Aorta (tissue), 5 donors: ENCODE measurements at regions not wholly inside any gene's neighbourhood (a gene's known extent, or its start where the extent isn't known, plus 50 kb on each side); places are given as distances from the start of the nearest gene placed in this dataset.

Experiments
- ATAC-seq: fragments of 200-7000 bp; cut with Tn5 transposase; one replicate; pipeline ENCODE4 v1.9.1; 2022; ENCODE audit warnings: moderate library complexity; ENCODE audit not compliant: low FRiP score
- DNase-seq, 2 donors: peaks; one replicate each; pipeline ENCODE4 v3.0.0-alpha.2; 2020
- H3K27ac ChIP-seq, 2 donors: one replicate each; pipeline ENCODE4 v1.5.1; 2013; ENCODE audit warnings: low read length in 2 of 2, mild to moderate bottlenecking in 2 of 2, moderate library complexity in 2 of 2, control low read depth in 1 of 2, inconsistent platforms in 1 of 2, low read depth in 1 of 2
- H3K27me3 ChIP-seq, 2 donors: one replicate each; pipeline ENCODE4 v1.6.1; 2013; ENCODE audit warnings: control low read depth in 1 of 2, low read length in 1 of 2, mild to moderate bottlenecking in 1 of 2, moderate library complexity in 1 of 2; ENCODE audit not compliant: insufficient read depth in 2 of 2, control insufficient read depth in 1 of 2
- H3K36me3 ChIP-seq, 2 donors: one replicate each; pipeline ENCODE4 v1.6.1; 2013; ENCODE audit warnings: control low read depth in 1 of 2, low read length in 1 of 2, mild to moderate bottlenecking in 1 of 2; ENCODE audit not compliant: insufficient read depth in 2 of 2, control insufficient read depth in 1 of 2
- H3K4me1 ChIP-seq, 2 donors: one replicate each; pipeline ENCODE4 v1.6.1; 2013; ENCODE audit warnings: low read length in 2 of 2, control low read depth in 1 of 2, mild to moderate bottlenecking in 1 of 2, moderate library complexity in 1 of 2; ENCODE audit not compliant: insufficient read depth in 2 of 2, control insufficient read depth in 1 of 2
- H3K4me3 ChIP-seq, 2 donors: one replicate each; pipeline ENCODE4 v1.5.1; 2013; ENCODE audit warnings: low read length in 2 of 2, control low read depth in 1 of 2, mild to moderate bottlenecking in 1 of 2
- H3K9me3 ChIP-seq: one replicate; pipeline ENCODE4 v1.6.1; 2013; ENCODE audit warnings: mild to moderate bottlenecking, low read length; ENCODE audit not compliant: control insufficient read depth
- WGBS, 2 donors: extraction: QIAGEN DNeasy Blood & Tissue Kit; methylation state at CpG; one replicate each; pipeline ENCODE4 v1.1.7; 2013; 5-methylcytosine and 5-hydroxymethylcytosine counted together
- intact Hi-C, 2 donors: fragments of 100-400 bp; cut with DNase I; formaldehyde crosslinking; loops; one replicate each; pipeline versions ENCODE4 v1.14.2 to v1.15.0; 2022
- donor health status: healthy with polysubstance abuse.
- donor health status: Bipolar disorder and iron deficiency.
- donor health status: DM: no; HTN: no; CAD: no.
- donor health status: DM: no; HTN: no; CAD: no.
- donor health status: DM: yes; HTN: yes; CAD: no.

DNA sequence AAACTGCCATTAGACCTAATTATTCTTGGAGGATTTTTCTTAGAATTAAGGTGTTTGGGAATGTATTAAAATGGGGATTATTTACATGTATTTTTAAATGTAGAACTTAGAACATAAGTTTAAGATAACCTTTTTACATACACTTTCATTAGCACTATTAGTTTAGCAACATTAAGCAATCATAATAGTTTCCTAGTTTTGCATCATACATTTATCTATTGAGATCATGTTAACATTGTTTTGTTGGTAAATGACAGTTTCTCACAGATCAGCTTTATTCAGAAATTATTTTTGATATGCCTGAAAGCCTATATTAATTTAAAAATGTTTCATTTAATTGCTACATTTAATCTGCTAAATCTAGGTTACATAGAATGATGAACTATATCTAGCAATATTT, 189.7 kb upstream of the PPP1R3A start:
- intact Hi-C loops, result no loop called here
- no peak overlapping the region for H3K4me3 ChIP-seq

GRCh38 chr7:114107522-114107921, 188.7 kb upstream of the PPP1R3A start:
- Histone ChIP-seq H3K4me3 (no peak overlapping the region), H3K27ac (no peak overlapping the region), H3K4me1 (peaks cover 3 to 12% of the 10 kb centered on the region in 2 donors), H3K36me3 (no peaks in the 10 kb centered on the region), H3K9me3 (no peaks in the 10 kb centered on the region), H3K27me3 (no peaks in the 10 kb centered on the region)
- DNase-seq (no peak), ATAC-seq (no peak)
- WGBS, 2 donors, result 58 to 65% methylated on average over 2 of the region's 2 CpGs
- intact Hi-C loops, result no loop called here

More for the DNA sequence above, 189.7 kb upstream of the PPP1R3A start:
- H3K4me1 ChIP-seq, result peaks cover 3 to 12% of the 10 kb centered on the region in 2 donors
- DNase-seq (no peak), ATAC-seq (no peak)
- H3K36me3 ChIP-seq, result no peaks in the 10 kb centered on the region
- H3K27me3 ChIP-seq, result no peaks in the 10 kb centered on the region
- H3K9me3 ChIP-seq, result no peaks in the 10 kb centered on the region
- H3K27ac ChIP-seq, result no peak overlapping the region

DNA sequence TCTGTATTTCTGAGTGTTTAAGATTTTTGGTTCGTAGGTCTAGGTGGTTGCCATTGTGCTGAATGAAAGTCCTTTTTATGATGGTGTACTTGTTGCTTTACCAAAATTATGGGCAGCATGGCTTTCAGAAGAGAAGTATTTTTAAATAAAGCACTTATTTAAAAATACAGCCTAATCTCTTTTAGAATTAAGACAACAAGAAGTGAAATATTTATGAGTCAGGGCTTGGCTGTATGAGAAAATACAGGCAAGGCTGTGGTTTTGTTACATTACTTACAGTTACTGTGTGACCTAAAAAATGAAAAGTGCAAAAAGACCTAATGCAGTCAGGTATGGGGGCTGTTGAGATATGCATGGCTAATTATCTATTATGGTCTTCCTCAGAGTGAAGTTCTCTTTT, 185.2 kb upstream of the PPP1R3A start:
- Histone ChIP-seq H3K4me1 (peaks cover 0 to 4% of the 10 kb centered on the region in 2 donors), H3K27ac (no peak overlapping the region), H3K27me3 (no peaks in the 10 kb centered on the region), H3K36me3 (no peaks in the 10 kb centered on the region), H3K9me3 (no peaks in the 10 kb centered on the region), H3K4me3 (no peak overlapping the region)
- 18 to 24% methylated on average over 1 of the region's 1 CpG for WGBS, 2 donors
- intact Hi-C loops, result no loop called here
- ATAC-seq (no peak), DNase-seq (no peak)

DNA sequence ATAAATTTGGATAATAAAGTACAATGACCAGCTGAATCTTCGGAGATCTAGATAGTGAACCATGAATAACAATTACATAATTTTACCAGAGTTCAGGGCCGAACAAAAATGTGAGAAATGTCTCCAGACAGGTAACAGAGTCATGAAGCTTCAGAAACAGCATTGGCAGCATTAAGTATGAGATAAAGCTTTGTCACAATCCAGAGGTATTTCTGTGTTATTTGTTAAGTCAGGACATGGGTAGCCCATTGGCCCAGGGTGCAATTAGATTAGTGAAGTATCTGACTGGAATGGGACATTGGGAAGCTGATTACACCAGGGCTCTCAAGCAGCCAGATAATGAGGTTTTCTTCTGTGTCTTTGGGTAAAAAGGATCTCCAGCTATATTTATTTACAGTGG, 184.2 kb upstream of the PPP1R3A start:
- Histone ChIP-seq H3K27ac (no peak overlapping the region), H3K36me3 (no peaks in the 10 kb centered on the region), H3K4me3 (no peak overlapping the region), H3K9me3 (no peaks in the 10 kb centered on the region), H3K4me1 (peaks cover 0 to 4% of the 10 kb centered on the region in 2 donors), H3K27me3 (no peaks in the 10 kb centered on the region)
- WGBS, 2 donors, result 73 to 85% methylated on average over 2 of the region's 2 CpGs
- intact Hi-C loops, result no loop called here
- ATAC-seq (no peak), DNase-seq (no peak)

DNA sequence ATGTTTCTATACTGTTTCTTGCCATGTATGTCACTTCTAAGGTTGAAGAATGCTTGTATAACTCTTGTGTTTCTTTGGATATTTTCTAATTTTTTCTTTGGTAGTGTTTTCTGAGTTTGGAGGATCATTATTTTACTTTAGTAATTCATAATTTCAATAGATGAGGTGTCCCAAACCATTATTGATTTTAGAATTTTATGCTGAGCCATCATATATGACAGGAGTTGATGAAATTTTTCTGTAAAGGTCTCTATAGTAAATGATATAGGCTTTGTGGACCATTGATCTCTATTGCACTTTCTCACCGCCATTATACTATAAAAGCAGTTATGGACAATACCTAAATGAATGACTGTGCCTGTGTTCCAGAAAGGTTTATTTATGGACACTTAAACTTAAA, 183.3 kb upstream of the PPP1R3A start:
- WGBS, 2 donors, result 93 to 100% methylated on average over 1 of the region's 1 CpG
- no peaks in the 10 kb centered on the region for H3K27me3 ChIP-seq
- no peaks in the 10 kb centered on the region for H3K4me1 ChIP-seq
- ATAC-seq (no peak), DNase-seq (no peak)
- H3K36me3 ChIP-seq, result no peaks in the 10 kb centered on the region
- intact Hi-C loops, result no loop called here
- H3K27ac ChIP-seq, result no peak overlapping the region
- no peaks in the 10 kb centered on the region for H3K9me3 ChIP-seq
- H3K4me3 ChIP-seq, result no peak overlapping the region

GRCh38 chr7:114100810-114101209, 182.0 kb upstream of the PPP1R3A start:
- intact Hi-C loops, result no loop called here
- no peak for ATAC-seq
- no peak overlapping the region for H3K4me3 ChIP-seq
- H3K9me3 ChIP-seq, result no peaks in the 10 kb centered on the region
- no peaks in the 10 kb centered on the region for H3K36me3 ChIP-seq
- no peaks in the 10 kb centered on the region for H3K4me1 ChIP-seq
- DNase-seq, result no peak
- no peaks in the 10 kb centered on the region for H3K27me3 ChIP-seq
- H3K27ac ChIP-seq, result no peak overlapping the region

- Histone ChIP-seq H3K9me3 (no peaks in the 10 kb centered on the region), H3K36me3 (no peaks in the 10 kb centered on the region), H3K27ac (no peak overlapping the region), H3K4me3 (no peak overlapping the region), H3K4me1 (no peaks in the 10 kb centered on the region), H3K27me3 (no peaks in the 10 kb centered on the region)
- 95 to 98% methylated on average over 3 of the region's 3 CpGs for WGBS, 2 donors
- no peak for DNase-seq
- intact Hi-C loops, result no loop called here
- ATAC-seq, result no peak
Observed at GRCh38 chr7:114099337-114099736, 180.5 kb upstream of the PPP1R3A start.

GRCh38 chr7:114095885-114096284, 177.1 kb upstream of the PPP1R3A start:
- no peak overlapping the region for H3K4me3 ChIP-seq
- no peaks in the 10 kb centered on the region for H3K4me1 ChIP-seq
- no peaks in the 10 kb centered on the region for H3K27me3 ChIP-seq
- no peak overlapping the region for H3K27ac ChIP-seq
- ATAC-seq (no peak), DNase-seq (no peak)
- 93 to 94% methylated on average over 4 of the region's 4 CpGs for WGBS, 2 donors
- no peaks in the 10 kb centered on the region for H3K9me3 ChIP-seq
- intact Hi-C loops, result no loop called here
- no peaks in the 10 kb centered on the region for H3K36me3 ChIP-seq

DNA sequence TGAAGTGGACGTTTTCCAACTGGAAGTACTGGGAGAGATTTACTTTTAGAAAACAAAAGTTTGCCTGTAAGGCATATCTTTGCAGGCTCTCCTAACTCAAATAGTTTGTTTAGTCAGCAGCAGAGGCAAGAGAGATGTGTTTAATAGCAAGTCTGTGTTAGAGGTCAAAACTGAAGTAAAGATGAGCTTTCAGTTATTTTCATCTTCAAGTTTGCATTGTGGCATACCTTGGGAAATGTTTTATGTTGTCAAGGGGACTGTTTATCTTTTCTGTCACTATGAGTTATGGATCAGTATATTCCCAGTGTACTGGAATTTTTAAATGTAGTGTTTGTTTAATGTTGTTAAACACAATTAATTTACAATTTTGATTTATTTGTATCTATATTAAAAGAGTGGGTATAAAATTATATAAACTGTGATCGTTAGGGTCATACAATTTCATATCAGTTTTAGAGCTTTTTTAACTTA, 169.7 kb upstream of the PPP1R3A start:
- DNase-seq (no peak), ATAC-seq (no peak)
- Histone ChIP-seq H3K27ac (no peak overlapping the region), H3K36me3 (no peaks in the 10 kb centered on the region), H3K9me3 (no peaks in the 10 kb centered on the region), H3K27me3 (no peaks in the 10 kb centered on the region), H3K4me3 (peak overlapping the region in 1 of 2 donors; percentile 85), H3K4me1 (no peaks in the 10 kb centered on the region)
- whole genome bisulfite sequencing, 2 donors, result 41 to 48% methylated on average over 2 of the region's 2 CpGs
- intact Hi-C loops, result loop anchor here (5.0 to 10.0 kb wide), 7 partner anchors 126 to 1136 kb away; no protein-coding TSS in a partner anchor
